ENCODE measurements at regions not wholly inside any gene's neighbourhood (a gene's known extent, or its start where the extent isn't known, plus 50 kb on each side); places are given as distances from the start of the nearest gene placed in this dataset.

DNA sequence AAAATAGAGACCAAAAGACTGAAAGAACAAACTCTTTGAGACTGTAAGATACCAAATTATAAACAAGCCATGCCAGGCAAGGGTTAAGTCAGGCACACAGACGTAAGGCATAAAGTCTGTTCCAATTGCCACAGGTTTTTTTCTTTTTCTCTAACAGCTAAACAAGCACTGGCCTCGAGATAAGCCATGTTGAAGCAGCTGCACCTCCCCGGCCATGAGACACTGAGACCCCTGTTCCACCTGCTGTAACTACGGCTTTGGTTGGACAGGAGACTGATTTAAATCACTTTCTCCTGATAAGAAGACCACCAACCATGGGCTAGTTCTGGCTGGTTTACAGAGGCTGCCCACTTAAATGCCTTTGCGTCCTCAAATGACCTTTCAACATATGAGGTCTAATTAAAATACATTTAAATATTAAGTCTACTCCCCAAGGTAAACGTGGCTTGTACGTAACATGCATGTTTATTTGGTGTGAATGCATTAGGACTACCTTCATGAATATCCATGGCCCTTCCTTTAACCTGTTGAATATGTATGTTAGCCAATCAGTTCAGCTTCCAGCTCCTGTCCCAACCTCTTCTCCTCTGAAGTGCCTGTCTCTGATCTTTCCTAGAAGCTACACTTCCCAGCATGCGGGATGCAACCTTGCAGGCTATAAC lies 117.2 kb downstream of the CMPK2 start:
- no peak for TF ChIP-seq CTCF (IDR thresholded peaks at IDR 0.05; ENCODE audit: low read depth, low read length, missing control alignments)
- no peak overlapping the region for H3K4me3 ChIP-seq (ENCODE audit: low read depth, low read length)
- no peak for DNase-seq (ENCODE audit: low read depth)

GRCh38 chr2:6749962-6750361 lies 115.7 kb downstream of the CMPK2 start:
- no peak overlapping the region for H3K4me3 ChIP-seq (ENCODE audit: low read depth, low read length)
- no peak for DNase-seq (ENCODE audit: low read depth)
- no peak for TF ChIP-seq CTCF (IDR thresholded peaks at IDR 0.05; ENCODE audit: low read depth, low read length, missing control alignments)

DNA sequence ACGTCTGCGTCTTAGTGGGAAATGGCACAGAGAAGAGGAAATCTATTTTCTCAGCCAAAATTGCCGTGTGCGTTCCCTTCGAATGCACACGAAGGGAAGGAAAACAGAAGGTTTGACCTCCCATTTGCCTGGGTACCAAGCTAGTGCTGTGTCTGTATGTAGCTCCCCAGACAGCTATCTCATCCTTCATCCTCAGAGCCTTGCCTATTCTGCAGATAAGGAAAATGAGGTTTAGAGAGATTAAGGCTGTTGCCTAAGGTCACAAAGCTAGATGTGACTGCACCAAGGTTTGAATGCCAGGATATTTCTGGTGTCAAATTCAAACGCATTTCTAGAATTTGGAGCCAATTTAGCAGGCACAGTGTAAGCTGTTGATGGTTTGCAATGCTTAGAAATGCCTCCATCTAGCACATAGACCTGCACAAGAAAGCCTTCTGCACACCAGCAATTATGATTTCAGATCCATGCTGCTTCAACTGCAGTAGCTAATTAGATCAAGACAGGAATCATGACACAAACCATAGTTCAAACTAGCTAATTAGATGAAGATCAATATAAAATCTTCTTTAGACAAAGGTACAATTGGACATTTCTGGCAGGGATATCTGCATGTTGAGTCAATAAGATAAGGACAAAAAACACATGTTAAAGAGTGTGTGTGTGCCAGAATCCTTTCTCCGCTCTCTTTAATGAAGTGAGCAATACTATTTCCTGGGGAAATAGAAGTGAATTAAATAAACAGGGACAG lies 115.1 kb downstream of the CMPK2 start:
- no peak for TF ChIP-seq CTCF (IDR thresholded peaks at IDR 0.05; ENCODE audit: low read depth, low read length, missing control alignments)
- H3K4me3 ChIP-seq (ENCODE audit: low read depth, low read length), result no peak overlapping the region
- no peak for DNase-seq (ENCODE audit: low read depth)

DNA sequence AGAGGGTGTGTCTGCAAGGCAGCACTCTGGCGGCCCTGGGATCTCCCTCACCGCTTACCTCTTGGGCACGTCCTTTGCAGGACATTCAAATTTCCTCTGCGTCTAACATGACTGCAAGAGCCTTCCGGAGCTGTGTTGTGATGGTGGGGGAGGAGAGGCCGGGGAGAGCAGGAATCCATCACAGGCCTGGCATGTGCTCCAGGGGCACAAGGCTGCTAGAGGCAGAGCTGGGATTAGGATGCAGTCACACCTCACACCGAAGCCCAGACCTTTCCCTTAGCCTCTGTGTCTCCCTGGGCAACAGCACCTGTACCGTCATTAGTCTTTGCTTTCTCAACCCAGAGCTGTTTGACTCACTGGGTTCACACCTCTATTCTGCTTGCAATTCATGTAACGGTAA lies 111.3 kb downstream of the CMPK2 start:
- no peak overlapping the region for H3K4me3 ChIP-seq (ENCODE audit: low read depth, low read length)
- no peak for DNase-seq (ENCODE audit: low read depth)
- no peak for TF ChIP-seq CTCF (IDR thresholded peaks at IDR 0.05; ENCODE audit: low read depth, low read length, missing control alignments)

- no peak for DNase-seq (ENCODE audit: low read depth)
- TF ChIP-seq CTCF (IDR thresholded peaks at IDR 0.05; ENCODE audit: low read depth, low read length, missing control alignments), result no peak
- no peak overlapping the region for H3K4me3 ChIP-seq (ENCODE audit: low read depth, low read length)
Measured at GRCh38 chr2:6755456-6755855, 110.3 kb downstream of the CMPK2 start.

DNA sequence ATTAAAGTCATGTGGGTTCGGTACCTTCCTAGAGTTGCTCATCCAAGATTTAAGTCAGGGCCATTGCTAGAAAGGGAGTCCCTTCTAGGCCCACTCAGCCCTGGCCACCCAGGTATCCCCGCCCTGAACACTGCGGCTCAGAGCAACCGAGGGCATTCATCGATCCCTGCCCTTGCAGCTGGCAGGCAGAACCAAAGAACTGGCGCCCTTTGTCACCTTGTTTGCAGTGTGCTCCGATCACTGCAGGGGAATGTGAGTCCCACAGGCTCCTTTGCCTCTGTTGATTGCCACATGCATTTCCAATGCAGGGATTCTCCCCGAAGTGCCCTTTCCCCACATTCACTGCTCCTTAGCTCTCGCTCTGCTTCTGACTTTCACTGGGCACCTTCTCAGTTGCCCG lies 108.5 kb downstream of the CMPK2 start:
- no peak for TF ChIP-seq CTCF (IDR thresholded peaks at IDR 0.05; ENCODE audit: low read depth, low read length, missing control alignments)
- DNase-seq (ENCODE audit: low read depth), result no peak
- no peak overlapping the region for H3K4me3 ChIP-seq (ENCODE audit: low read depth, low read length)

GRCh38 chr2:6759689-6760088 lies 106.0 kb downstream of the CMPK2 start:
- H3K4me3 ChIP-seq (ENCODE audit: low read depth, low read length), result no peak overlapping the region
- no peak for TF ChIP-seq CTCF (IDR thresholded peaks at IDR 0.05; ENCODE audit: low read depth, low read length, missing control alignments)
- no peak for DNase-seq (ENCODE audit: low read depth)

Data from GM12864 (cell line).